CD4-positive, alpha-beta T cell (primary cell): ENCODE measurements at regions not wholly inside any gene's neighbourhood (a gene's known extent, or its start where the extent isn't known, plus 50 kb on each side); places are given as distances from the start of the nearest gene placed in this dataset.

ENCODE experiments used
- ATAC-seq: fragments of 200-7000 bp; cut with Tn5 transposase; one replicate; pipeline ENCODE4 v1.10.0; 2022; ENCODE audit warnings: mild to moderate bottlenecking; ENCODE audit not compliant: poor library complexity
- CTCF ChIA-PET: fragments of 350-600 bp; sonication (Branson Sonifier 250); formaldehyde crosslinking; loops from one replicate; lab custom pipeline; 2021; ENCODE audit warnings: antibody characterized with exemption, inconsistent platforms; lab: Charles Lee
- POLR2A ChIA-PET: fragments of 350-600 bp; sonication (Branson Sonifier 250); formaldehyde crosslinking; loops from one replicate; lab custom pipeline; 2021; ENCODE audit warnings: antibody characterized with exemption, inconsistent platforms; lab: Charles Lee
- DNase-seq, 14 experiments: peaks; one replicate each; pipeline ENCODE4 v3.0.0-alpha.2; 2013 to 2020; ENCODE audit warnings: mixed read lengths in 2 of 14
- H3K27ac ChIP-seq, 2 donors: one replicate each; pipeline versions ENCODE4 v1.5.1 to v1.7.0; 2013; ENCODE audit warnings: low read length in 2 of 2, low read depth in 1 of 2, mild to moderate bottlenecking in 1 of 2
- H3K27me3 ChIP-seq, 2 experiments: 1 replicate in 1 of 2; 2 replicates in 1 of 2; pipeline versions ENCODE4 v1.6.1 to v1.7.0; 2013; ENCODE audit warnings: low read length in 2 of 2, control low read depth in 1 of 2, mild to moderate bottlenecking in 1 of 2, moderate library complexity in 1 of 2; ENCODE audit not compliant: insufficient read depth in 2 of 2, control insufficient read depth in 1 of 2
- H3K36me3 ChIP-seq: one replicate; pipeline ENCODE4 v1.6.1; 2013; ENCODE audit warnings: low read length, control low read depth; ENCODE audit not compliant: insufficient read depth
- H3K4me1 ChIP-seq: one replicate; pipeline ENCODE4 v1.6.1; 2013; ENCODE audit warnings: low read length, control low read depth; ENCODE audit not compliant: insufficient read depth
- H3K4me3 ChIP-seq: one replicate; pipeline ENCODE4 v1.5.1; 2013; ENCODE audit warnings: mild to moderate bottlenecking, low read length, moderate library complexity
- H3K9me3 ChIP-seq, 2 experiments: 1 replicate in 1 of 2; 2 replicates in 1 of 2; pipeline versions ENCODE4 v1.6.1 to v1.7.0; 2013; ENCODE audit warnings: low read length in 2 of 2, mild to moderate bottlenecking in 2 of 2, control low read depth in 1 of 2, moderate library complexity in 1 of 2; ENCODE audit not compliant: control insufficient read depth in 1 of 2, insufficient read depth in 1 of 2
- H3K27ac Mint-ChIP-seq: one replicate; pipeline ENCODE4 v1.8.0; 2020; ENCODE audit warnings: mixed read lengths
- H3K27me3 Mint-ChIP-seq: one replicate; pipeline ENCODE4 v1.8.0; 2021; ENCODE audit warnings: mixed read lengths
- H3K36me3 Mint-ChIP-seq: one replicate; pipeline ENCODE4 v1.8.0; 2021; ENCODE audit warnings: low read depth, mixed read lengths
- H3K4me1 Mint-ChIP-seq: one replicate; pipeline ENCODE4 v1.8.0; 2021; ENCODE audit warnings: low read depth, mixed read lengths
- H3K4me3 Mint-ChIP-seq: one replicate; pipeline ENCODE4 v1.8.0; 2020; ENCODE audit warnings: mild to moderate bottlenecking, mixed read lengths
- H3K9me3 Mint-ChIP-seq: one replicate; pipeline ENCODE4 v1.8.0; 2020; ENCODE audit warnings: mixed read lengths
- CTCF ChIP-seq: fragments of 200-600 bp; IDR thresholded peaks from one replicate; pipeline ENCODE4 v1.8.0; 2022; ENCODE audit warnings: antibody characterized with exemption, mild to moderate bottlenecking
- intact Hi-C, 2 experiments: fragments of 100-400 bp; cut with DNase I in 1 of 2; cut with micrococcal nuclease in 1 of 2; formaldehyde crosslinking; loops; one replicate each; pipeline versions ENCODE4 v1.15.1 to v1.9.0; 2023 to 2025; cut with DNase I, micrococcal nuclease

GRCh38 chr3:83496462-83496861, 1462.3 kb upstream of the CADM2 start:
- ChIA-PET CTCF (no interaction called here), POLR2A (no interaction called here)
- Mint-ChIP-seq H3K27me3 (no peaks in the 10 kb centered on the region), H3K4me3 (no peak overlapping the region), H3K36me3 (no peaks in the 10 kb centered on the region), H3K9me3 (peaks cover 4% of the 10 kb centered on the region), H3K27ac (no peak overlapping the region), H3K4me1 (no peaks in the 10 kb centered on the region)
- Histone ChIP-seq H3K4me1 (no peaks in the 10 kb centered on the region), H3K27me3 (no peaks in the 10 kb centered on the region), H3K27ac (no peak overlapping the region), H3K9me3 (peaks cover 0 to 3% of the 10 kb centered on the region in 2 experiments), H3K36me3 (no peaks in the 10 kb centered on the region), H3K4me3 (no peak overlapping the region)
- DNase-seq, result no peak
- intact Hi-C loops, result no loop called here
- ATAC-seq, result no peak
- TF ChIP-seq CTCF, result no peak

- Histone ChIP-seq H3K27me3 (no peaks in the 10 kb centered on the region), H3K9me3 (peaks cover 0 to 13% of the 10 kb centered on the region in 2 experiments), H3K27ac (no peak overlapping the region), H3K4me1 (no peaks in the 10 kb centered on the region), H3K36me3 (no peaks in the 10 kb centered on the region), H3K4me3 (no peak overlapping the region)
- Mint-ChIP-seq H3K4me1 (no peaks in the 10 kb centered on the region), H3K36me3 (no peaks in the 10 kb centered on the region), H3K4me3 (no peak overlapping the region), H3K9me3 (peaks cover 6% of the 10 kb centered on the region), H3K27me3 (no peaks in the 10 kb centered on the region), H3K27ac (no peak overlapping the region)
- ATAC-seq, result no peak
- CTCF ChIA-PET, result no interaction called here
- no peak for DNase-seq
- POLR2A ChIA-PET, result no interaction called here
- TF ChIP-seq CTCF, result no peak
- intact Hi-C loops, result no loop called here
These were observed 1460.3 kb upstream of the CADM2 start for GRCh38 chr3:83498361-83499016.

GRCh38 chr3:83500422-83500821, 1458.4 kb upstream of the CADM2 start:
- no peak overlapping the region for H3K4me3 Mint-ChIP-seq
- no peak for TF ChIP-seq CTCF
- H3K27me3 ChIP-seq, result no peaks in the 10 kb centered on the region
- DNase-seq (no peak), ATAC-seq (no peak)
- H3K9me3 Mint-ChIP-seq, result peaks cover 6% of the 10 kb centered on the region
- H3K27ac Mint-ChIP-seq, result no peak overlapping the region
- no peaks in the 10 kb centered on the region for H3K4me1 ChIP-seq
- ChIA-PET CTCF (no interaction called here), POLR2A (no interaction called here)
- H3K27ac ChIP-seq, result no peak overlapping the region
- H3K9me3 ChIP-seq, result peaks cover 0 to 19% of the 10 kb centered on the region in 2 experiments
- no peaks in the 10 kb centered on the region for H3K4me1 Mint-ChIP-seq
- no peak overlapping the region for H3K4me3 ChIP-seq
- no peaks in the 10 kb centered on the region for H3K36me3 Mint-ChIP-seq
- intact Hi-C loops, result no loop called here
- no peaks in the 10 kb centered on the region for H3K27me3 Mint-ChIP-seq
- no peaks in the 10 kb centered on the region for H3K36me3 ChIP-seq
